A549 (cell line): ENCODE measurements at regions not wholly inside any gene's neighbourhood (a gene's known extent, or its start where the extent isn't known, plus 50 kb on each side); places are given as distances from the start of the nearest gene placed in this dataset.

Experiments
- ATAC-seq, 2 experiments: fragments of 200-7000 bp in 1 of 2; fragments of >200 bp in 1 of 2; cut with Nextera tagmentation in 1 of 2; cut with Tn5 transposase in 1 of 2; 3 replicates each; pipeline versions ENCODE4 v1.8.0 to v1.9.1; 2018 to 2020; ENCODE audit warnings: mild to moderate bottlenecking in 1 of 2, moderate library complexity in 1 of 2
- CTCF ChIA-PET: fragments of 300-600 bp; sonication (Branson Sonifier 250); formaldehyde crosslinking; extraction: SDS; loops from one replicate; lab custom pipeline; 2021; ENCODE audit warnings: antibody characterized with exemption, inconsistent platforms; lab: Yijun Ruan, JAX
- POLR2A ChIA-PET: fragments of 350-600 bp; formaldehyde crosslinking; extraction: SDS; loops from one replicate; lab custom pipeline; 2021; ENCODE audit warnings: antibody characterized with exemption, inconsistent platforms; lab: Yijun Ruan, JAX
- DNase-seq, 2 experiments: peaks; one replicate each; pipeline versions ENCODE4 v3.0.0 to v3.0.0-alpha.2; 2011 to 2016; ENCODE audit warnings: low read depth in 1 of 2, low spot score in 1 of 2
- FAIRE-seq: peaks from 2 replicates; lab custom pipeline; 2011; peaks lifted over from hg19 to GRCh38; lab: Jason Lieb, UNC
- H3K27ac ChIP-seq, 2 experiments: fragments of >200 bp; sonication (Bioruptor Twin); formaldehyde crosslinking; 3 replicates each; pipeline ENCODE4 v1.5.1; 2016 to 2017
- H3K4me1 ChIP-seq: fragments of >200 bp; sonication (Bioruptor Twin); formaldehyde crosslinking; 3 replicates; pipeline ENCODE4 v1.6.1; 2016
- H3K4me2 ChIP-seq: fragments of >200 bp; sonication (Bioruptor Twin); formaldehyde crosslinking; 3 replicates; pipeline ENCODE4 v1.6.1; 2016
- H3K4me3 ChIP-seq: fragments of >200 bp; sonication (Bioruptor Twin); formaldehyde crosslinking; 3 replicates; pipeline ENCODE4 v1.5.1; 2016
- H3K9me3 ChIP-seq: fragments of >200 bp; sonication (Bioruptor Twin); formaldehyde crosslinking; 3 replicates; pipeline ENCODE4 v1.6.1; 2016
- BHLHE40 ChIP-seq: IDR thresholded peaks from 2 replicates; pipeline ENCODE4 v1.6.1; 2012; ENCODE audit warnings: low read depth, low read length, inconsistent platforms
- EP300 ChIP-seq, 2 experiments: fragments of >200 bp; sonication (Bioruptor Twin); formaldehyde crosslinking; IDR thresholded peaks; 2 replicates in 1 of 2; 3 replicates in 1 of 2; pipeline ENCODE4 v1.6.1; 2016 to 2017
- HOXB13 ChIP-seq: fragments of 250-450 bp; sonication (Bioruptor Pico); IDR thresholded peaks from 2 replicates; pipeline ENCODE4 v1.5.0; 2020; ENCODE audit warnings: low read depth, mild to moderate bottlenecking, moderate library complexity
- HOXB5 ChIP-seq: fragments of 250-450 bp; sonication (Bioruptor Pico); IDR thresholded peaks from 2 replicates; pipeline ENCODE4 v1.5.0; 2020; ENCODE audit warnings: mild to moderate bottlenecking, moderate library complexity
- KDM5A ChIP-seq: fragments of 200-600 bp; sonication (generic); IDR thresholded peaks from 2 replicates; pipeline ENCODE4 v1.6.1; 2016; ENCODE audit warnings: antibody characterized with exemption, mild to moderate bottlenecking
- MAFK ChIP-seq: fragments of 450-650 bp; IDR thresholded peaks from 2 replicates; pipeline ENCODE4 v1.6.1; 2014; ENCODE audit not compliant: partially characterized antibody
- NFE2L2 ChIP-seq: fragments of 150-350 bp; conservative IDR thresholded peaks from 2 replicates; pipeline ENCODE4 v1.6.1; 2014; ENCODE audit warnings: low read length
- POLR2A ChIP-seq: IDR thresholded peaks from 2 replicates; pipeline ENCODE4 v1.6.1; 2012; ENCODE audit warnings: mild to moderate bottlenecking, low read length
- RAD21 ChIP-seq, 2 experiments: fragments of >200 bp in 1 of 2; sonication (Bioruptor Twin) in 1 of 2; formaldehyde crosslinking in 1 of 2; IDR thresholded peaks in 1 of 2; conservative IDR thresholded peaks in 1 of 2; 2 replicates in 1 of 2; 3 replicates in 1 of 2; pipeline ENCODE4 v1.6.1; 2012 to 2018; ENCODE audit warnings: inconsistent platforms in 1 of 2
- RCOR1 ChIP-seq: fragments of 150-350 bp; IDR thresholded peaks from 2 replicates; pipeline ENCODE4 v1.6.1; 2014; ENCODE audit warnings: antibody characterized with exemption, low read length, low read depth
- RFX5 ChIP-seq: fragments of 450-650 bp; IDR thresholded peaks from 2 replicates; pipeline ENCODE4 v1.7.1; 2014; ENCODE audit warnings: antibody characterized with exemption, mild to moderate bottlenecking, moderate library complexity
- SREBF2 ChIP-seq: fragments of 450-650 bp; IDR thresholded peaks from 2 replicates; pipeline ENCODE4 v1.6.1; 2014; ENCODE audit warnings: mild to moderate bottlenecking, moderate library complexity
- WGBS: methylation state at CpG from one replicate; pipeline ENCODE4 v1.1.6; 2017; ENCODE audit errors: missing lambda C conversion rate; 5-methylcytosine and 5-hydroxymethylcytosine counted together
- TF ChIP-seq, protein P1 (sequence below): fragments of 250-450 bp; sonication (Bioruptor Pico); IDR thresholded peaks from 2 replicates; pipeline ENCODE4 v1.5.0; 2020; ENCODE audit warnings: low read depth, mild to moderate bottlenecking, moderate library complexity
- TF ChIP-seq, protein P2 (sequence below): fragments of 150-350 bp; IDR thresholded peaks from 2 replicates; pipeline ENCODE4 v1.6.1; 2014; ENCODE audit warnings: low read depth, mild to moderate bottlenecking, low read length
- TF ChIP-seq, protein P3 (sequence below): fragments of 450-650 bp; IDR thresholded peaks from 2 replicates; pipeline ENCODE4 v1.6.1; 2014; ENCODE audit warnings: antibody characterized with exemption
- TF ChIP-seq, protein P4 (sequence below): fragments of >200 bp; sonication (Bioruptor Twin); formaldehyde crosslinking; IDR thresholded peaks from 3 replicates; pipeline ENCODE4 v1.6.1; 2016
- TF ChIP-seq, protein P5 (sequence below): IDR thresholded peaks from 2 replicates; pipeline ENCODE4 v1.6.1; 2012

DNA sequence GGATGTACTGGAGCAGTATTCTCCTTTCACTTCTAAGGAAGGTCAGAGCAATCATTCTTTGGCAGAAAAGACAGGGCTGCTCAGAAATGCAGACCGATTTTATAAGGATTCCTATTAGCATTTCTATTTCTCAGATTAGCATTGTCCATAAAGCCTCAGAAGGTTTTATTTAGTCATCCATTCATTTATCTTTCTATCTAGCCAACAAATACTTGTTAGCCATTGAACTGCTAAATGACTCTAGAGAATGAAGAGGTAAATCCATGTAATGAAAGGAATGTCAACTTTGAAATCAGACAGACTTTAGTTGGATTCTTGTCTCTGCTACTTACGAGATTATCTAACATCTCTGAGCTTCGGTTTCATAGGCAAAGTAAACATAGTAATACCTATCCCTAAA is 165.2 kb downstream of the SLC25A46 start:
- FAIRE-seq (no peak), ATAC-seq (no peak), DNase-seq (no peak)
- no peaks in the 10 kb centered on the region for H3K9me3 ChIP-seq
- no peak overlapping the region for H3K4me2 ChIP-seq
- POLR2A ChIA-PET = no interaction called here
- H3K27ac ChIP-seq = no peak overlapping the region
- TF ChIP-seq, protein P1, sequence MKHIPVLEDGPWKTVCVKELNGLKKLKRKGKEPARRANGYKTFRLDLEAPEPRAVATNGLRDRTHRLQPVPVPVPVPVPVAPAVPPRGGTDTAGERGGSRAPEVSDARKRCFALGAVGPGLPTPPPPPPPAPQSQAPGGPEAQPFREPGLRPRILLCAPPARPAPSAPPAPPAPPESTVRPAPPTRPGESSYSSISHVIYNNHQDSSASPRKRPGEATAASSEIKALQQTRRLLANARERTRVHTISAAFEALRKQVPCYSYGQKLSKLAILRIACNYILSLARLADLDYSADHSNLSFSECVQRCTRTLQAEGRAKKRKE (CRISPR knock-in tag) = no peak
- TF ChIP-seq HOXB5 (CRISPR knock-in tag) (no peak), KDM5A (no peak)
- WGBS = 22% methylated on average over 3 of the region's 3 CpGs
- CTCF ChIA-PET = interaction anchor here (1.4 kb wide), 1 partner anchor 13 kb away, joined by 3 read pairs; no protein-coding TSS in a partner anchor
- H3K4me3 ChIP-seq = no peak overlapping the region
- H3K4me1 ChIP-seq = 0 out of 3 replicates have a peak, but pooled peaks cover 3% of the 10 kb centered on the region

DNA sequence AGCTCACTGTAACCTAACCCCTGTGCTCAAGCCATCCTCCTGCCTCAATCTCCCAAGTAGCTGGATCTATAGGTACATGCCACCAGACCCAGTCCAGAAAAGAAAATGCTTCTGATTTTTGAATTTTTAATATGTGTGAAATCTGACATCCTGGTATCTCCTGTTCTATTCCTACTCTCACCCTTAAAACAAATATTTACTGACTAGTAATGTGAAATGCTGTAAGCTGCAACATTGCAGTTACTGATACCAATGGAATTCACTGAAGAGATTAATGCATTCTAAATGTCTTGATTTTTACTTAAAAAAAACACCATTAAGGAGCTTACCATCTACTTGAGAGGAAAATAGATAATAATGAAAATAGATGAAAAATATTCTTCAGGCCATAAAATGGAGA is 162.7 kb upstream of the TSLP start:
- no peak for DNase-seq
- no peak for TF ChIP-seq EP300 (IDR thresholded peaks at IDR 0.05)
- TF ChIP-seq, protein P1 (CRISPR knock-in tag) = no peak
- no peak for TF ChIP-seq SREBF2
- TF ChIP-seq HOXB13 (CRISPR knock-in tag) = no peak
- no peak for TF ChIP-seq RCOR1
- TF ChIP-seq MAFK = no peak
- TF ChIP-seq, protein P2, sequence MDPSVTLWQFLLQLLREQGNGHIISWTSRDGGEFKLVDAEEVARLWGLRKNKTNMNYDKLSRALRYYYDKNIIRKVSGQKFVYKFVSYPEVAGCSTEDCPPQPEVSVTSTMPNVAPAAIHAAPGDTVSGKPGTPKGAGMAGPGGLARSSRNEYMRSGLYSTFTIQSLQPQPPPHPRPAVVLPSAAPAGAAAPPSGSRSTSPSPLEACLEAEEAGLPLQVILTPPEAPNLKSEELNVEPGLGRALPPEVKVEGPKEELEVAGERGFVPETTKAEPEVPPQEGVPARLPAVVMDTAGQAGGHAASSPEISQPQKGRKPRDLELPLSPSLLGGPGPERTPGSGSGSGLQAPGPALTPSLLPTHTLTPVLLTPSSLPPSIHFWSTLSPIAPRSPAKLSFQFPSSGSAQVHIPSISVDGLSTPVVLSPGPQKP = no peak
- TF ChIP-seq POLR2A = no peak
- TF ChIP-seq, protein P3, sequence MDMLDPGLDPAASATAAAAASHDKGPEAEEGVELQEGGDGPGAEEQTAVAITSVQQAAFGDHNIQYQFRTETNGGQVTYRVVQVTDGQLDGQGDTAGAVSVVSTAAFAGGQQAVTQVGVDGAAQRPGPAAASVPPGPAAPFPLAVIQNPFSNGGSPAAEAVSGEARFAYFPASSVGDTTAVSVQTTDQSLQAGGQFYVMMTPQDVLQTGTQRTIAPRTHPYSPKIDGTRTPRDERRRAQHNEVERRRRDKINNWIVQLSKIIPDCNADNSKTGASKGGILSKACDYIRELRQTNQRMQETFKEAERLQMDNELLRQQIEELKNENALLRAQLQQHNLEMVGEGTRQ = no peak
- ChIA-PET POLR2A (no interaction called here), CTCF (no interaction called here)
- Histone ChIP-seq H3K4me3 (no peak overlapping the region), H3K4me1 (no peaks in the 10 kb centered on the region), H3K9me3 (no peaks in the 10 kb centered on the region), H3K4me2 (no peak overlapping the region), H3K27ac (no peak overlapping the region)
- FAIRE-seq = no peak
- ATAC-seq = no peak

DNA sequence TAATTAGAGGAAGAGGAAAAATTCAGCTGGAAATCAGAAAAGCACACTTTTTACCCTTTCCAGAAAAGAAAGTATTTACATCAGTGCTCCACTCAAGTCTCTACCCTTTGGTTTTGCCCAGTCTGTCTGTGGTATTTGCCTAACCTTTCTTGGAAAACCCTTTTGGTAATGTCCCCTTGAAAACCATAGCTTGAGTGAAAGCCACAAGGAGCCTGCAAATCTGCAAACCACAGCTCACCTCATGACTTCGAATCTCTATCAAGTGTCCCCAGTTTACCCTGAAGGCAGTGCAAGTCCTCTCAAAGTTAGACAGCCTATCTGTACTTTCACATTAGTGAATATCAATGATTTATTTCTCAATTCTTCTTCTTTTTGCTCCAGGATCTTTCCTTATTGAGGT is 162.1 kb upstream of the TSLP start:
- Histone ChIP-seq H3K4me2 (no peak overlapping the region), H3K4me3 (no peak overlapping the region), H3K27ac (no peak overlapping the region), H3K9me3 (no peaks in the 10 kb centered on the region), H3K4me1 (no peaks in the 10 kb centered on the region)
- ChIA-PET POLR2A (no interaction called here), CTCF (interaction anchor here (0.7 kb wide), 1 partner anchor 13 kb away, joined by 3 read pairs; no protein-coding TSS in a partner anchor)
- FAIRE-seq (no peak), ATAC-seq (no peak), DNase-seq (no peak)
- TF ChIP-seq NFE2L2 (no peak), KDM5A (no peak), SREBF2 (no peak), RFX5 (no peak), BHLHE40 (no peak), RAD21 (conservative IDR thresholded peaks at IDR 0.05 in 1 of 2, IDR thresholded peaks at IDR 0.05 in 1 of 2) (no peak)
- TF ChIP-seq, protein P4, sequence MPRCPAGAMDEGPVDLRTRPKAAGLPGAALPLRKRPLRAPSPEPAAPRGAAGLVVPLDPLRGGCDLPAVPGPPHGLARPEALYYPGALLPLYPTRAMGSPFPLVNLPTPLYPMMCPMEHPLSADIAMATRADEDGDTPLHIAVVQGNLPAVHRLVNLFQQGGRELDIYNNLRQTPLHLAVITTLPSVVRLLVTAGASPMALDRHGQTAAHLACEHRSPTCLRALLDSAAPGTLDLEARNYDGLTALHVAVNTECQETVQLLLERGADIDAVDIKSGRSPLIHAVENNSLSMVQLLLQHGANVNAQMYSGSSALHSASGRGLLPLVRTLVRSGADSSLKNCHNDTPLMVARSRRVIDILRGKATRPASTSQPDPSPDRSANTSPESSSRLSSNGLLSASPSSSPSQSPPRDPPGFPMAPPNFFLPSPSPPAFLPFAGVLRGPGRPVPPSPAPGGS = no peak
- TF ChIP-seq, protein P5, sequence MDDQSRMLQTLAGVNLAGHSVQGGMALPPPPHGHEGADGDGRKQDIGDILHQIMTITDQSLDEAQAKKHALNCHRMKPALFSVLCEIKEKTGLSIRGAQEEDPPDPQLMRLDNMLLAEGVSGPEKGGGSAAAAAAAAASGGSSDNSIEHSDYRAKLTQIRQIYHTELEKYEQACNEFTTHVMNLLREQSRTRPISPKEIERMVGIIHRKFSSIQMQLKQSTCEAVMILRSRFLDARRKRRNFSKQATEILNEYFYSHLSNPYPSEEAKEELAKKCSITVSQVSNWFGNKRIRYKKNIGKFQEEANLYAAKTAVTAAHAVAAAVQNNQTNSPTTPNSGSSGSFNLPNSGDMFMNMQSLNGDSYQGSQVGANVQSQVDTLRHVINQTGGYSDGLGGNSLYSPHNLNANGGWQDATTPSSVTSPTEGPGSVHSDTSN = no peak
- WGBS = 5% methylated on average over 1 of the region's 1 CpG
